GM12873 (cell line): ENCODE measurements at regions not wholly inside any gene's neighbourhood (a gene's known extent, or its start where the extent isn't known, plus 50 kb on each side); places are given as distances from the start of the nearest gene placed in this dataset.

Experiments used
- CTCF ChIP-seq: IDR thresholded peaks from 2 replicates; pipeline ENCODE4 v1.5.1; 2012; ENCODE audit warnings: low read depth, mild to moderate bottlenecking, moderate library complexity, low read length, control low read depth; ENCODE audit not compliant: insufficient read depth; ENCODE audit errors: missing control alignments

GRCh38 chr3:95310560-95310959 lies 1247.7 kb downstream of the NSUN3 start:
- TF ChIP-seq CTCF: no peak

- TF ChIP-seq CTCF: no peak
Observed at GRCh38 chr3:95311272-95311671, 1248.4 kb downstream of the NSUN3 start.

- no peak for TF ChIP-seq CTCF
Observed at GRCh38 chr3:95312650-95313049, 1249.8 kb downstream of the NSUN3 start.

GRCh38 chr3:95319921-95320494 lies 1257.1 kb downstream of the NSUN3 start:
- no peak for TF ChIP-seq CTCF

GRCh38 chr3:95327478-95327877 lies 1264.6 kb downstream of the NSUN3 start:
- TF ChIP-seq CTCF: no peak

- no peak for TF ChIP-seq CTCF
Observed at GRCh38 chr3:95333826-95334225, 1271.0 kb downstream of the NSUN3 start.

GRCh38 chr3:95334461-95334860 lies 1271.6 kb downstream of the NSUN3 start:
- no peak for TF ChIP-seq CTCF
